ENCODE measurements at regions not wholly inside any gene's neighbourhood (a gene's known extent, or its start where the extent isn't known, plus 50 kb on each side); places are given as distances from the start of the nearest gene placed in this dataset.
A peak's percentile ranks its signal among the peaks of the same experiment; 100 is the strongest.

GRCh38 chr12:89289720-89290119 is 62.6 kb downstream of the DUSP6 start:
- ChIA-PET CTCF (no interaction called here), POLR2A (no interaction called here)
- Mint-ChIP-seq H3K4me3 (no peak overlapping the region), H3K36me3 (ENCODE audit: low read depth) (no peaks in the 10 kb centered on the region), H3K27me3 (no peaks in the 10 kb centered on the region), H3K4me1 (no peaks in the 10 kb centered on the region), H3K27ac (no peak overlapping the region), H3K9me3 (no peaks in the 10 kb centered on the region)
- no peak for DNase-seq

DNA sequence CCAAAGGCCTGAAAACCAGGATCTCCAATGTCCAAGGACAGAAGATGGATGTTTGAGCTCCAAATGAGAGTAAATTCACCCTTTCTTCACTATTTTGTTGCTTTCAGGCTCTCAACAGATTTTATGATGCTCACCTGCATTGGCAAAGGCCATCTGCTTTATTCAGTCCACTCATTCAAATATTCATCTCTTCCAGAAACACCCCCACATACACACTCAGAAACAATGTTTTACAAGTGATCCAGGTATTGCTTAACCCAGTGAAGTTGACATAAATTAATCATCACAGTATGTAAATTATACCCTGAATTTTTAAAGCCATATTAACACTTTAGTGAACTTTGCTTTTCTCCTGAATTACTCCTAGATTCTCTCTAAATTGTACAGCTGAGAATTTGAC is 63.3 kb downstream of the DUSP6 start:
- Mint-ChIP-seq H3K27me3 (no peaks in the 10 kb centered on the region), H3K36me3 (ENCODE audit: low read depth) (no peaks in the 10 kb centered on the region), H3K9me3 (no peaks in the 10 kb centered on the region), H3K4me3 (no peak overlapping the region), H3K27ac (no peak overlapping the region), H3K4me1 (no peaks in the 10 kb centered on the region)
- ChIA-PET POLR2A (no interaction called here), CTCF (no interaction called here)
- no peak for DNase-seq

DNA sequence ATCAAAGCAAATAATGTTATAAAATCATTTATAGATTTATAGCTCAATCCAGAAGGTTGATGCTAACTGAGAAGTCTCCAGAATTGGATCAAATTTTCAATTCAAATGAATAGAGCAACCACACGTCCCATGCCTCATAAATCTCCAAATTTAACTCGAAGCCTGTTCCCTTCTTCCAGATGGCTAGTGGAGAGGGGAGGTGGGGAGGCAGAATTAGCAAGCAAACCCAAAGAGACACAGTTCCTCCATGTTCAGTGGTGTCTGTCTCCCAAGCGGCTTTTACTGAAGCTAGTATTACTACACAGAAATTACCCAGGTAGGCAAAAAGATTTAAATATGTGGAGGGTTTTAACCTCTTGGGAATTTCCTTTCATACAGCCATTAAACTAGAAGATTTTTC is 65.8 kb downstream of the DUSP6 start:
- H3K36me3 Mint-ChIP-seq (ENCODE audit: low read depth): peaks cover 5% of the 10 kb centered on the region
- H3K4me1 Mint-ChIP-seq: peaks cover 11% of the 10 kb centered on the region
- POLR2A ChIA-PET: interaction anchor here (0.8 kb wide), 1 partner anchor 59 kb away, joined by 3 read pairs; no protein-coding TSS in a partner anchor
- H3K4me3 Mint-ChIP-seq: no peak overlapping the region
- peaks cover 5% of the 10 kb centered on the region for H3K9me3 Mint-ChIP-seq
- H3K27me3 Mint-ChIP-seq: no peaks in the 10 kb centered on the region
- CTCF ChIA-PET: no interaction called here
- H3K27ac Mint-ChIP-seq: no peak overlapping the region
- no peak for DNase-seq

- Mint-ChIP-seq H3K27ac (peak overlapping the region; percentile 91), H3K36me3 (ENCODE audit: low read depth) (peaks cover 12% of the 10 kb centered on the region), H3K9me3 (peaks cover 11% of the 10 kb centered on the region), H3K4me3 (peak overlapping the region; percentile 21), H3K27me3 (no peaks in the 10 kb centered on the region), H3K4me1 (peaks cover 25% of the 10 kb centered on the region)
- CTCF ChIA-PET: interaction anchor here (1.3 to 1.5 kb wide), 4 partner anchors 37 to 264 kb away, joined by 3 to 5 read pairs (median 3); no protein-coding TSS in a partner anchor
- POLR2A ChIA-PET: interaction anchor here (1.1 to 4.4 kb wide), 6 partner anchors 36 to 119 kb away, joined by 3 to 36 read pairs (median 6); partner anchors contain the start of gene DUSP6
- no peak for DNase-seq
Measured at GRCh38 chr12:89281539-89281867, 70.8 kb downstream of the DUSP6 start.

DNA sequence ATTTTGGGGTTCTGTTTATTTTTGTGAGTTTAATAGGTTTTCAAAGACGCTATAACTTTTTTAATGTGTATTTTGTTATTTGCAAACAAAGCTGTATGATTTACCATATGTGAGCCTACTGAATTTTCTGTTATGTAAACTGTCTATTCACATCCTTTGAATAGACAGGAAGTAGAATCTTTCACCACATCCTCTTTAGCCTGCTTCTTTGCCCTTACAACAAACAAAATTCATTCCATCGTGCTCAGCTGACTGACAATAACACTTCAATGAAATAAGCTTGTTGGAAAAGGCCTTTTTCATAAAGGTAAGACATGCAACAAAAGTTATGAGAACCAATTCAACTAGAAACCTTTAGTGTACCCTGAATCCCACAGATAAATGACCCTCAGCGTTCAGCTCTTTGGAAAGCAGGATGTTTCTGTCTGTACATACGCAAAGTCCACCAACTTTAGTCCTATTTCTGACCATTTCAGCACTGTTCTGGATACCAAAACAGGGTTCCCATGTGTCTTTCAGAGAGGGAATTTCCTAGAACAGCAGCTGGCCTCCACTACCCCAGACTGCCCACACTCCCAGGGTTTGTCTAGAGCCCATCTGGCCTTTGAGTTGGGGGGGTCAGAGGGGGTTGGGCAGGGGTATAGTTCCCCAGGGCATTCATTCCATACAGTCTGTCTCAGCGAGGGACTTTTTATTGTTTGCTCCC is 71.3 kb downstream of the DUSP6 start:
- H3K4me3 Mint-ChIP-seq: peak overlapping the region; percentile 52
- peaks cover 25% of the 10 kb centered on the region for H3K4me1 Mint-ChIP-seq
- no peak for DNase-seq
- no peaks in the 10 kb centered on the region for H3K27me3 Mint-ChIP-seq
- ChIA-PET CTCF (interaction anchor here (1.3 to 1.5 kb wide), 5 partner anchors 36 to 264 kb away, joined by 3 to 5 read pairs (median 3); no protein-coding TSS in a partner anchor), POLR2A (interaction anchor here (0.9 to 4.4 kb wide), 8 partner anchors 25 to 242 kb away, joined by 3 to 36 read pairs (median 5); partner anchors contain the start of gene DUSP6)
- peaks cover 11% of the 10 kb centered on the region for H3K9me3 Mint-ChIP-seq
- peaks cover 12% of the 10 kb centered on the region for H3K36me3 Mint-ChIP-seq (ENCODE audit: low read depth)
- H3K27ac Mint-ChIP-seq: peak overlapping the region; percentile 91

- H3K4me3 Mint-ChIP-seq: no peak overlapping the region
- ChIA-PET CTCF (no interaction called here), POLR2A (interaction anchor here (4.4 kb wide), 1 partner anchor 74 kb away, joined by 36 read pairs; the partner anchor contains the start of gene DUSP6)
- peaks cover 11% of the 10 kb centered on the region for H3K9me3 Mint-ChIP-seq
- H3K36me3 Mint-ChIP-seq (ENCODE audit: low read depth): peaks cover 12% of the 10 kb centered on the region
- H3K27ac Mint-ChIP-seq: no peak overlapping the region
- H3K4me1 Mint-ChIP-seq: peaks cover 25% of the 10 kb centered on the region
- H3K27me3 Mint-ChIP-seq: no peaks in the 10 kb centered on the region
- no peak for DNase-seq
Measured at GRCh38 chr12:89279499-89279898, 72.8 kb downstream of the DUSP6 start.

DNA sequence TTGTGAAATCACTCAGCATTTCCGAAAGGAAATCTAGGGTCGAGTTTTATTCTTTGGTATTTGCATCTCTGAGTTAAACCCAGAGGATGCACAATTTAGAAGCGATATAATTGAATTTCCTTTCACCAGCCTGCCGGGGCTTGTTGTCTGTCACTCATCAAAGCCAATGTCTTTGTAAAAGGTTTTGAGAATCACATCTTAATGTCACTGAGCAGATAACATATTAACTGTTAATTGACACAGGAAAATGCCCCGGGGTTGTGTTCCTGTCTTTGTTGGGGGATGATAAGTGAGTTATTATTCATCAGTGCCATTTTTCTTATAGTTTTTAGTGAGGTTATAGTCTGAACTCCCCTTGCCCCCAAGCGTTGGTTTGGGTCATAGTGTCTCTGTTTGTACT is 73.4 kb downstream of the DUSP6 start:
- peaks cover 27% of the 10 kb centered on the region for H3K4me1 Mint-ChIP-seq
- CTCF ChIA-PET: no interaction called here

DNA sequence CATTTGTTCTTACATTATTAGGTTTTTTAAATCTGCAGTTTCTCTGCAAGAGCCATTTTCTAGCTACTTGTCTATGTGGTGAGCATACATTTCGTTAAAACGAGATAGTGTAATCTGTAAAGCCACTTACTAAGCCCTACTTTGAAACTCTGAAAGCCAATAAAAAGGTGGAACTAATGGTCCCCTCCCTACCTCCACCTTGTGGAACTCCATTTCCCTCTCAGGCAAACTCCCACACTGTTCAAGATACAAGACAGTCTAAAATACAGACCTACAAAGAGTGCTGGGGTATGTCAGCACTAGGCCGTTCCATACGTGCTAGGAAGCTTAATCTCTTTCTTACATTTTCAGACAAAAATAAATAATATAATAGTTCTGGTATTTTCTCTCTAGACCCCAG is 74.1 kb downstream of the DUSP6 start:
- H3K36me3 Mint-ChIP-seq (ENCODE audit: low read depth): peaks cover 15% of the 10 kb centered on the region
- CTCF ChIA-PET: no interaction called here
- no peaks in the 10 kb centered on the region for H3K27me3 Mint-ChIP-seq
- no peak overlapping the region for H3K4me3 Mint-ChIP-seq
- no peak overlapping the region for H3K27ac Mint-ChIP-seq
- peaks cover 13% of the 10 kb centered on the region for H3K9me3 Mint-ChIP-seq
- POLR2A ChIA-PET: interaction anchor here (0.9 kb wide), 1 partner anchor 9 kb away, joined by 3 read pairs; no protein-coding TSS in a partner anchor
- no peak for DNase-seq
- H3K4me1 Mint-ChIP-seq: peaks cover 33% of the 10 kb centered on the region

More for the DNA sequence above, 73.4 kb downstream of the DUSP6 start:
- Mint-ChIP-seq H3K4me3 (no peak overlapping the region), H3K27me3 (no peaks in the 10 kb centered on the region), H3K27ac (no peak overlapping the region), H3K9me3 (peaks cover 11% of the 10 kb centered on the region), H3K36me3 (ENCODE audit: low read depth) (peaks cover 12% of the 10 kb centered on the region)
- POLR2A ChIA-PET: no interaction called here
- no peak for DNase-seq

DNA sequence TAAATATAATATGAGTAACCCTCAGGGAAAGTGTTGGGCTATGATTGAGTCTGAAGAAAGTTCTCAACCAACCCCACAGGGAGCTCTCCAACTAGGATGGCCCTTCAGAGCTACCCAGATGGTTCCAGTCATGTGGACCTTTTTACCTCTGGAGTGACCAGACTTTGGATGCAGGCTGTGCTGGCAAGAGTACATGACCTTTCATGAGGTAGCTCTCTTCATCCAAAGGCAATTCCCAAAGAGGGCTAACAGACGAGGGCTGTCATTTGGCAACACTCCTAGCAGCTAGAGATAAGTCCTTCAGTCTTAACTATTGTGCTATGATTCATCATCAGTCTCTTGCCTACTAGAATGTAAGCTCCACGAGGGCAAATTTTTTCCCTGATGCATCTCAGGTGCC is 75.4 kb downstream of the DUSP6 start:
- DNase-seq: no peak
- CTCF ChIA-PET: interaction anchor here (0.8 kb wide), 1 partner anchor 185 kb away, joined by 3 read pairs; no protein-coding TSS in a partner anchor
- POLR2A ChIA-PET: interaction anchor here (2.8 kb wide), 1 partner anchor 32 kb away, joined by 9 read pairs; no protein-coding TSS in a partner anchor
- Mint-ChIP-seq H3K4me1 (peaks cover 32% of the 10 kb centered on the region), H3K36me3 (ENCODE audit: low read depth) (peaks cover 17% of the 10 kb centered on the region), H3K27me3 (no peaks in the 10 kb centered on the region), H3K4me3 (no peak overlapping the region), H3K27ac (no peak overlapping the region), H3K9me3 (peaks cover 16% of the 10 kb centered on the region)

- Mint-ChIP-seq H3K36me3 (ENCODE audit: low read depth) (peaks cover 13% of the 10 kb centered on the region), H3K4me3 (no peak overlapping the region), H3K9me3 (peaks cover 16% of the 10 kb centered on the region), H3K27ac (no peak overlapping the region), H3K4me1 (peaks cover 16% of the 10 kb centered on the region), H3K27me3 (no peaks in the 10 kb centered on the region)
- DNase-seq: no peak
- CTCF ChIA-PET: interaction anchor here (0.6 to 2.1 kb wide), 2 partner anchors 28 to 30 kb away, joined by 3 to 7 read pairs; no protein-coding TSS in a partner anchor
- POLR2A ChIA-PET: no interaction called here
Measured at GRCh38 chr12:89273525-89273924, 78.8 kb downstream of the DUSP6 start.

- peaks cover 13% of the 10 kb centered on the region for H3K36me3 Mint-ChIP-seq (ENCODE audit: low read depth)
- peaks cover 16% of the 10 kb centered on the region for H3K9me3 Mint-ChIP-seq
- H3K27ac Mint-ChIP-seq: no peak overlapping the region
- DNase-seq: no peak
- peaks cover 16% of the 10 kb centered on the region for H3K4me1 Mint-ChIP-seq
- ChIA-PET CTCF (no interaction called here), POLR2A (no interaction called here)
- no peaks in the 10 kb centered on the region for H3K27me3 Mint-ChIP-seq
- no peak overlapping the region for H3K4me3 Mint-ChIP-seq
Measured at GRCh38 chr12:89270548-89270947, 81.8 kb downstream of the DUSP6 start.

GRCh38 chr12:89269174-89269573 is 83.1 kb downstream of the DUSP6 start:
- DNase-seq: no peak
- ChIA-PET POLR2A (interaction anchor here (0.7 to 1.0 kb wide), 3 partner anchors 9 to 76 kb away, joined by 3 to 4 read pairs (median 3); no protein-coding TSS in a partner anchor), CTCF (interaction anchor here (0.6 kb wide), 1 partner anchor 83 kb away, joined by 3 read pairs; the partner anchor contains the start of gene DUSP6)
- H3K4me3 Mint-ChIP-seq: no peak overlapping the region
- H3K27ac Mint-ChIP-seq: no peak overlapping the region
- H3K9me3 Mint-ChIP-seq: peaks cover 16% of the 10 kb centered on the region
- H3K27me3 Mint-ChIP-seq: no peaks in the 10 kb centered on the region
- H3K4me1 Mint-ChIP-seq: peaks cover 14% of the 10 kb centered on the region
- H3K36me3 Mint-ChIP-seq (ENCODE audit: low read depth): peaks cover 13% of the 10 kb centered on the region

- no peaks in the 10 kb centered on the region for H3K27me3 Mint-ChIP-seq
- ChIA-PET POLR2A (no interaction called here), CTCF (no interaction called here)
- H3K4me3 Mint-ChIP-seq: no peak overlapping the region
- H3K36me3 Mint-ChIP-seq (ENCODE audit: low read depth): peaks cover 5% of the 10 kb centered on the region
- peaks cover under 1% of the 10 kb centered on the region for H3K4me1 Mint-ChIP-seq
- H3K9me3 Mint-ChIP-seq: peaks cover 10% of the 10 kb centered on the region
- H3K27ac Mint-ChIP-seq: no peak overlapping the region
- DNase-seq: no peak
Measured at GRCh38 chr12:89267404-89267803, 84.9 kb downstream of the DUSP6 start.

Measured in activated CD4-positive, alpha-beta memory T cell treated with anti-CD3 and anti-CD28 coated beads, Interleukin-2, amount 10 ng/mL, durations not matched to agents 7 days and 5 days (primary cell).